Stimulated activated CD8-positive, alpha-beta memory T cell treated with anti-CD3 and anti-CD28 coated beads, Interleukin-15, amount 100 ng/mL, for 24 hours (primary cell): ENCODE measurements at regions not wholly inside any gene's neighbourhood (a gene's known extent, or its start where the extent isn't known, plus 50 kb on each side); places are given as distances from the start of the nearest gene placed in this dataset.

Experiments
- DNase-seq: peaks from one replicate; pipeline ENCODE4 v3.0.0-alpha.2; 2020; ENCODE audit warnings: low read depth

- DNase-seq, result no peak
Observed at GRCh38 chr2:240226672-240227537, 86.4 kb upstream of the OTOS start.

DNA sequence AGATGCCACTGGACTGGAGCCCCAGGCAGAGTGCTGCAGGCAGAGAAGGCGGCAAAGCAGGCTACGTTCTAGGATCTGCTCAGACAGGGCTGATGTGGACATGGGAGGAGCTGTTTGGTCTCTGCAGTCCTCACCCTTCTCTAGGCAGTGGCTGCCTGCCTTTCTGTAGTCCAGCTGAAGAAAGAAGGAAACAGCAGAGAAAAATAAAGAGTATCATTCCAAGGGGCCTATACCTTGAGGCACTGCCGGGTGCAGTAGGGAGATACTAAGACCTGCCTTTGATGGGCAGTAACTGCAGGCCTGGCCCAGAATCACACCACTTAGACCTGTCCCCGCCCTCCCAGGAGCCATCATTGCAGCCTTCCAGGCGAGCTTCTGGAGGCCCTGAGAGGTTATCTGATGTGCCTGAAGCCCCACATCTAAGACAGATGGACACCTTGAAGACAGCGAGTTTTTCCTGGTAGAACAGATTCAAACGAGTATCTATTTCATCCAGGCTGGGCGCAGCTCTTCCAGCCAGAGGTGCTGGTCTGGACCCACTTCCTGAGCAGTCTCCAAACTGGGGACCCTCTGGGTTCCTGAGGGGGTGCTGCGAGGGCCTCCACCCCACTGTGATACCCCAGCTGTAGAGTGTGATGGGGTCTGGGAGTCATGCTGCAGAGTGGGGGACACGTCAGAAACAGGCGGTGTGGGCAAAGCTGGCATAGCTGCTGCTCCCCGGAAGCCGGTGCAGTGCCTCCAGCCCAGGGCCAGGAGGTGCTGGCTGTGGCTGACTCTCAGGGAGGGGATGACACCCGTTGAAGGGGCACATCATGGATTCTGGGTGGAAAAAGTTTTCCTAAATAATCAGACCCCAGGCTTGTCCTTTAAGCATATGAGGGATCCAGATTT, 87.3 kb upstream of the OTOS start:
- no peak for DNase-seq

DNA sequence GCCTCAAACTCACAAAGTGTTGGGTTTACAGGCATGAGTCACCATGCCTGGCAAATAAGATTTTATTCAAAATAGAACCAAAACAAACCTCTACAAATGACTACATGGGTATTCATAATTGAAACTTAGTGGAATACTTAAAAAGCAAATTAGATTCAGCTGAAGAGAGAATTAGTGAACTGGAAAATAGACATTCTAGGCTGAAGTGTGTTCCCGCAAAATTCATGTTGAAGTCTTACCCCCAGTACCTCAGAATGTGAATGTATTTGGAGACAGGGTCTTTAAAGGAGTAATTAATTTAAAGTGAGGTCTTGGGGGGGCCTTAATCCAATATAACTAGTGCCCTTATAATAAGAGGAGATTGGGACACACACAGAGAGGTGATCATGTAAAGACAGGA, 88.5 kb upstream of the OTOS start:
- DNase-seq, result no peak

DNA sequence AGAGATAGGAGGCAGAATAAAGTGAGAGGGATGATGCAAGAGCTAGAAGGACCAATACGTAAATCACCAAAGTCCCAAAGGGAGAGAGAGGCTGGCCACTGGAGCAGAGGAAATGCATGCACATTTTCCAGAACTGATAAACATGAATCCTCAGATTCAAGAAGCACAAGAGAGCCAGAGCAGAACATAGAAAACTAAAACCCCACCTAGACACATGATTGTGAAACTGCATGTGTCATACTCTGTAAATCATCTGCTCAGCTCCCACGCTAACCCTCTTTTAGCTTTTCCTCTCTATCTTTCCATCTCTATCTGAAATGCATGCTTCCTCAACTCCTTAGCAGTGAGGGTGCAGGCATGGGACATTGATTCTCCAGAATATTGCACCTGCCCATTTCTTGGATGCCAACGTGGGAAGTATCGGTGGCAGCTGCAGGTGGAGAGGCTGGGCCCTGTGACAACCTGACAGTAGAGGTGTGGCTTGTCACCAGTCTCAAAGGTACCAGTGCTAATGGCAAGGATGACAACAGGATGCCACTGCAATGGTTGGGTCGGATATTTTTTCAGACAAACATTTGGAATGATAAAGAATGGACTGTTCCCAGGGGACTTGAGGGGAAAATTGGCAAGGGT, 89.3 kb upstream of the OTOS start:
- DNase-seq, result no peak

- no peak for DNase-seq
Observed at GRCh38 chr2:240230291-240230931, 90.0 kb upstream of the OTOS start.

- DNase-seq, result no peak
Observed at GRCh38 chr2:240231838-240232244, 91.4 kb upstream of the OTOS start.

DNA sequence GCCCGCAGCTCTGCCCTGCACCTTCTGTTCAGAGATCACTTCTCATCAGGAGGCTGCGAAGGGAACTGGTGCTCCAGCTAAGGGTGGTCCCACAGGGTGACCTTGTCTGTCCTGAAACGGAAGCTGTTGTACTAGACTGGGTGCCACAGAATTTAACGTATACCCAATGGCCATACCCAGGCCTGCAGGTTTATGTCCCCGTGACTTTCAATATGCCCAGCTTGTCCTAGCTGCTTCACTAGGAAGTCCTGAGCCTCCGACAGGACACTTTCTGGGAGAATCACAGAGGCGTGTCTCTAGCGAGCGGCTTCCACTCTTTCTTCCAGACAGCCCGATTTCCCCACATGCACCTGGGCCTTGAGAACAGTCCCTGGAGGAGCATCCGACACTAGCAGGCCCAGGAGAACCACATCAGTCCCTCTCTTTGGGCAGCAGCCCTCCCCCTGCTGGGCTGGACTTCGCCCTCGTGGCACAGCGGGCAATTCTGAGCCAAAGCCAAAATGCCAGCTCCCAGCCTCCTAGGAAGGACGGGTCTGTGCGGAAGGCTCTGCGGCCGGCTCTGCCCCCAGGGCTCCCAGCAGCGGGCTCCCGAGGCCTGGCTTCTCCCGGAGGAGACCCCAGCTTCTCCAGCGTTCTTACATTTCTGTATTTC, 91.9 kb upstream of the OTOS start:
- no peak for DNase-seq

GRCh38 chr2:240232961-240233884, 92.8 kb upstream of the OTOS start:
- peak; percentile 52 for DNase-seq

- no peak for DNase-seq
Observed at GRCh38 chr2:240233885-240234502, 93.5 kb upstream of the OTOS start.

DNA sequence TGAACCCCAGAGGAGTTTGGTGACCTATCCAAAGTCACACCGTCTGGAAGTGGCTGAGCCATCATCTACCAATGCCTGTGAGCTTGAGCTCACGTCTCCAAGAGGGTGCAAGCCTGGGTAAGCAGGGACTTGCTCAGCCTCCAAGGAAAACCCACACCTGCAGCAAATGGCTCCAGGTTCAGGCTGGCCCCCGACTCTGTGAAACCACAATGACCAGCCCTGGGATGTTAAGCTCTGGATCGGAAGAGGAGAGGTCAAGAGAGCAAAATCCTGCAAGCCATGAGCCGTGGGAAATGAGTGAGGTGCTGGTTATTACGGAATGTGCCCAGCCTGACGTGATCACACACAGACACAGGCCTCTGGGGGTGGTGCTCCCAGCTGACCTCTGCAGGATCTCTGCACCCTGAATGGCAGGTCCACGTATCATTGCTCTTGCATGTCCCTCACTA, 94.1 kb upstream of the OTOS start:
- no peak for DNase-seq

DNA sequence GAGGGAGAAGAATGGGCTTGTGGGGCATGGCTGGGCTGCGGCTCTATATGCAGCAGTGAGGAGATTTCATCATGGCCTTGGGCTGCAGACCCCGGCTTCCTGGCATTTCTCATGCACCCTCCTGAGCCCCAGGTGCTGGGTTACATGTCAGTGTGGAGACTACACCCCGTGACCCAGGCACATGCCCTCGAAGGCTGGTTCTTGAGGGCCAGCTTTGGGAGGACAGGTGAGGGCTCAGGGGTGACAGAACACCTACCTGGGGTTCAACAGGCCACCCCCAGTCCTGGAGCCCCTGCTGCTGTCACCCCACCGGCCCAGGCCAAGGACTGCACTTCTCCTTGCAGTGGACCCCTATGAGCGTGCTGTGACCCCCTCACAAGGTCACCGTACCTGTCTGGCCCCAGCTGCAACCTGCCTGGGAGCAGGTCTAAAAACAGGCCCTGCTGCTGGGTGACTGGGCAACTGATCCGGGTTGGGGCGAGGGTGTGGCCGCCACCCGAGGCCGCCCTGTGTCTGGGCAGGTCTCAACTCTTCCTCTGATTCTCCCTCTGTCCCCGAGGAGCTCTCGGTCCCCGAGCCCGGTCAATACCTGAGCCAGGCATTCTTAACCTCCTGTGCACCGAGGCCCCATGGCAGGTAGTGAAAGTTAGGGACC, 94.8 kb upstream of the OTOS start:
- DNase-seq, result no peak

- no peak for DNase-seq
Observed at GRCh38 chr2:240235811-240236210, 95.4 kb upstream of the OTOS start.

- no peak for DNase-seq
Observed at GRCh38 chr2:240236217-240237111, 96.0 kb upstream of the OTOS start.

DNA sequence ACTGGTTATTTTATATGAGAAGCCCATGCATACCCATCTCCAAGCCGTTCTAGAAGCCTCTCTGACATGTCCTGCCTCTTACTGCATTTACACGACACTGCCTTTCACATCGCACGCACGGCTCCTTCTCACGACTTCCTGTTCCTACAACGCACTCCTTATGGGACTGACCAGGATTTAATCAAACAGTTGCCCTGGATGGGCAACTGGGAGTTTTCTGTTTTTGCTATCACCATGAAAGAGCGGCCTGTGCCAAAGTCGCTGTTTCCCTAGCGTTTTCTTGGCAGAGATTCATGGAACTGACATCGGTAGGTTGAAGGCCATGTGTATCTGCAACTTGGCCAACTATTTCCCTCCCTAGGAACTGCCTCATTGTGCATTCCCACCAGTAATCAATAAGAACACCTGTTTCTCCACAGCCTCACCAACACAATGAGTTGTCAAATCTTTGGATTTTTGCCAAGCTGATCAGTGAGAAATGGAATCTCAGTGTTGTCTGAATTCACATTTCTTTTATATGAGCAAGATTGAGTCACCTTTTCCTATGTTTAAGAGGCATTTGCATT, 97.2 kb upstream of the OTOS start:
- DNase-seq, result no peak

DNA sequence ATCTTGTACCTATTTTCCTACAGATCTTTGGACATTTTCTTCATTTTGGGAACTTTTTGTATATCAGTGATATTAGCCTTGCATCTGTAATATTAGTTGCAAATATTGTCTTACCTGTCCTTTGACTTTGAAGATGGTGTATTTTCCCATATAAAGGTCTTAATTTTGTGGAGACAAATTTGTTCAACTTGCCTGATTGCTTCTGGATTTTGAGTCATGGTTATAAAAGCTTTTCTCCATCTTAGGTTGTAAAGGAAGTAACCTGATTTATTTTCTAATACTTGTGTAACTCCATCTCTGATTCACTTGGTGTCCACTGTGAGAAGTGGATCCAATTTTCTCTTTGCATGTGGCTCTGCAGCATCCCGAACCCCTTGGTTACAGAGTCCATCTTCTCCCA, 97.7 kb upstream of the OTOS start:
- no peak for DNase-seq

DNA sequence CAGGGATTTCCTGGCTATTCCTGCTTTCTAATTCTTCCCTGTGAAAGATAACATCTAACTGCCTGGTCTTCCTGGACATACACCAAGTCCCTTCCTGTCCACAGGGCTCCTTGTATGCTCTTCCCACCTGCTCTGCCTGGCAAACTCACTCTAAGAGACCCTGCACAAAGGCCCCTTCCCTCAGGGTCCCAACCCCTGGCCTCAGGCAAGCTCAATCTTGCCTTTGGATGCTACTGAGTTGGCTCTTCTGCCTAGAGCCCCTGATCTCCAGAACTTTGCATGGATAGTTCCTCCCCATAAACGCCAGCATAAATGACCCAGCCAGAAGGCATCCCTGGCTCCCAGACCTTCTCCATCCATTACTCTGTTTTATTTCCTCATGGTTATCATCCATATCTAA, 98.3 kb upstream of the OTOS start:
- DNase-seq, result no peak

DNA sequence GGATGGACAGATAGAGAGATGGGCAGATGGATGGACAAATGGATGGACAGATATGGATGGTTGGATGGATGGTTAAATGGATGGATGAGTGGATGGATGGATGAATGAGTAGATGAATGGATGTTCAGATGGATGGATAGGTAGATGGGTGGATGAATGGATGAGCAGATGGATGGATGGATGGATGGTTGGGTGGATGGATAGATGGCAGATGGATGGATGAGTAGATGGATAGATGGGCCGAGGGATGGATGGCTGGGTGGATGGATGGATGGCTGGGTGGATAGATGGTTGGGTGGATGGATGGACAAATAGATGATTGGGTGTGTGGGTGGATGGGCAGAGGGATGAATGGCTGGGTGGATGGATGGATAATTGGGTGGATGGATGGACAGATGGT, 98.9 kb upstream of the OTOS start:
- DNase-seq, result no peak
